Mucosa of rectum (tissue), 2 donors: ENCODE measurements at regions not wholly inside any gene's neighbourhood (a gene's known extent, or its start where the extent isn't known, plus 50 kb on each side); places are given as distances from the start of the nearest gene placed in this dataset.
"Not testable (repeated sequence)": the region's sequence is repeated elsewhere in the genome, so short reads cannot be mapped to it uniquely, and the experiment has no call there.

Experiments used
- H3K27ac ChIP-seq, 2 donors: one replicate each; pipeline ENCODE4 v1.7.0; 2013; ENCODE audit warnings: inconsistent platforms in 2 of 2, low read depth in 2 of 2, low read length in 2 of 2
- H3K27me3 ChIP-seq, 2 donors: one replicate each; pipeline ENCODE4 v1.7.0; 2013; ENCODE audit warnings: low read length in 2 of 2; ENCODE audit not compliant: control insufficient read depth in 2 of 2, insufficient read depth in 2 of 2
- H3K36me3 ChIP-seq, 2 donors: one replicate each; pipeline ENCODE4 v1.7.0; 2013; ENCODE audit warnings: low read length in 2 of 2; ENCODE audit not compliant: control insufficient read depth in 2 of 2, insufficient read depth in 2 of 2
- H3K4me1 ChIP-seq, 2 donors: one replicate each; pipeline ENCODE4 v1.7.0; 2013; ENCODE audit warnings: low read length in 2 of 2, mild to moderate bottlenecking in 1 of 2; ENCODE audit not compliant: control insufficient read depth in 2 of 2, insufficient read depth in 2 of 2
- H3K4me3 ChIP-seq, 2 donors: one replicate each; pipeline ENCODE4 v1.7.0; 2013; ENCODE audit warnings: low read length in 2 of 2
- H3K9ac ChIP-seq, 2 donors: one replicate each; pipeline ENCODE4 v1.7.0; 2013; ENCODE audit warnings: low read length in 2 of 2, low read depth in 1 of 2, mild to moderate bottlenecking in 1 of 2
- H3K9me3 ChIP-seq, 2 donors: one replicate each; pipeline ENCODE4 v1.7.0; 2013; ENCODE audit warnings: low read length in 2 of 2; ENCODE audit not compliant: control insufficient read depth in 2 of 2
- donor health status: healthy.
- donor health status: Normal muscosa, but diverticular disease.

DNA sequence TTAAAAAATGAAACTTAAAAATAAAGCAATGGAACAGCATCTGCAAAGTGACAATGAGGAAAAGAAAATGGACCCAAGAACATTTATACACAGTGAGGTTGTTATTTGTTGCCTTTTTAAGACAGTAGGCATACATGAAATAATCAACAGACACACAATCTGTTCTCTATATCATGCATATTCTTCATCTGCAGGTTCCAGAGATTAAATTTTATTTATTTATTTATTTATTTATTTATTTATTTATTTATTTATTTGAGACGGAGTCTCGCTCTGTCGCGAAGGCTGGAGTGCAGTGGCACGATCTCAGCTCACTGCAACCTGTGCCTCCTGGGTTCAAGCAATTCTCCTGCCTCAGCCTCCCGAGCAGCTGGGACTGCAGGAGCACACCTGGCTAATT lies 114.4 kb upstream of the ATP2B1 start:
- H3K27ac ChIP-seq, H3K36me3 ChIP-seq, H3K27me3 ChIP-seq, H3K4me1 ChIP-seq, H3K4me3 ChIP-seq, H3K9ac ChIP-seq, H3K9me3 ChIP-seq: not testable (repeated sequence)

DNA sequence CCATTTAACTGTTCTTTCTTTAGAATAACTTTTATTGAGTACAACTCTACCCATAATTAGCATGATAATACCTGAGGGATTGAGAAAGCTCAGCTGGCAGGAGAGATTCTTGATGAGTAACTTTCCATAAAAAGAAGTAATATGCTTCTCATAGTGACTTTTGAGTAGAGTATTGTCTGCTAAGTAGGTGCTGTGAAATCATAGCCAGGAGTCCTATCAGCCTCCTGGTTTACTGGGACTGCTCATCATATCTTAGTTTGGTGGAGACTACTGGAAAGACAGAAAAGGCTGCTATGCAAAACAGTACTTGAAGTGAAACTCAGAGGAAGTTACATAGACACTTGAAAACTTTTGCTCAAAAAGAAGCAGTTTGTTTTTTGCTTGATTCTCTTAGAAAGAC lies 113.3 kb upstream of the ATP2B1 start:
- no peak overlapping the region for H3K27ac ChIP-seq
- H3K4me1 ChIP-seq: no peaks in the 10 kb centered on the region
- H3K4me3 ChIP-seq: no peak overlapping the region
- H3K27me3 ChIP-seq: no peaks in the 10 kb centered on the region
- H3K36me3 ChIP-seq: no peaks in the 10 kb centered on the region
- H3K9ac ChIP-seq: no peak overlapping the region
- no peaks in the 10 kb centered on the region for H3K9me3 ChIP-seq

DNA sequence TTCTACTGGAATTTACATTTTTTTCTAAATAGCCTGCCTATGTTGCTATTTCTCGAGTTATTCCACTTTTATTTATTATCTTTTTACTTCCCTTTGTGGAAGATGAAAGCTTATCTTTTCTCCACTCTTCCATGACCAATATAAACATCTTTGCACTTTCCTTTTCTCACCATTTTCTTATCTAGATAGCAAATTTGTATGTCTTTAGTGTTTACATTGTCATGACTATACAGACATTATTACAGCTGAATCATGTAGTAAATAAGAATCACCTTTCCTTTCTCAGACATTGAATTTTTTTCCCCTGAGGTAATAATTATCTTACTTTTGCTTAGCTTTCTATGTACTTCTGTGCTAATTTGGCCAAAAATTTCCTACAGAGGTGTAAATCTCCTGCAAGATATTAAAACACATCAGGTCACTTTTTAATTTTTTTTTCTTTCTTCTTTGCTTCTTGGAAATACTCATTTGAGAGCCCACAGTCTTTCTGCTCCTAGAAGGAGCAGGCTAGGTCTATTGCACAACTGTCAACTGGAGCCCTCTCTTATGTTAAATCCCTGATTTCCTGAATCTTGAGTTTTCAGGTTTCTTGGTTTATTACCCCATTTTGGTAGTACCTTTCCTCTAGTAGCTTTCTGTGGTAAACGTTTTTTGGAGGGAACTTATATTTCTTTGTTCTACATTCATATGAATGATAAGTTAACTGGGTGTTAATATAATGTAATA lies 109.0 kb upstream of the ATP2B1 start:
- Histone ChIP-seq H3K36me3 (no peaks in the 10 kb centered on the region), H3K4me1 (no peaks in the 10 kb centered on the region), H3K9me3 (no peaks in the 10 kb centered on the region), H3K27me3 (no peaks in the 10 kb centered on the region), H3K9ac (no peak overlapping the region), H3K27ac (no peak overlapping the region), H3K4me3 (no peak overlapping the region)

DNA sequence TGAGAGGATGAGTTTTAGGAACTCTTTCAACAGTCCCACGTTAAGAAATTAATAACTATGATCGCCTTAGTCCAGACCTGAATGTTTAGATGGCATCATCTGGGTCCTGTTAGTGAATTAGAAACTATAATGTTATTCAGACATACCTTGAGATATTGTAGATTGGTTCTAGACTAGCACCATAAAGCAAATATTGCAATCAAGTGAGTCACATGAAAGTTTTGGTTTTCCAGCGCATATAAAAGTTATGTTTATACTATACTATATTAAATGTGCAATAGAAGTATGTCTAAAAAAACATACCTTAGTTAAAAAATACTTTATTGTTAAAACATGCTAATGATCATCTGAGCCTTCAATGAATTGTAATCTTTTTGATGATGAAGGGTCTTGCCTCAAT lies 106.6 kb upstream of the ATP2B1 start:
- no peaks in the 10 kb centered on the region for H3K27me3 ChIP-seq
- no peak overlapping the region for H3K27ac ChIP-seq
- H3K4me1 ChIP-seq: no peaks in the 10 kb centered on the region
- no peak overlapping the region for H3K9ac ChIP-seq
- no peaks in the 10 kb centered on the region for H3K36me3 ChIP-seq
- H3K9me3 ChIP-seq: no peaks in the 10 kb centered on the region
- no peak overlapping the region for H3K4me3 ChIP-seq

DNA sequence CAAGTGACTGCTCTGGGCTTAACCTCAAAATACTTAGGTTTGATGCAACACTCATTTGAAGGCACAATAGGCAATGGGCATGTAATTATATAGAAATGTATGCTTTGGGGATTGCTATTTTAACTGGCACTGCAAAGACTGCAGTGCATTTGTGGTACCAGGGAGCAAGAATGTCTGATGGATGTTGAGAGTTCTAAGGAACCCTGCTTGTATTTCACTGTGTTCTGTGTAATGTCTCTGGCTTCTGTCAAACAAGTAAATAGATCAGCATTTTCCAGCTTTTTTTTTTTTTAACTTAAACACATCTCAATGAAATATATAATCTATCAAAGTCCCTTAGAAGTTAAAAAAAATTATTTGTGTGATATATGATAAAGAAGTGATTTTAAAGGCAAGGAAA lies 94.8 kb upstream of the ATP2B1 start:
- no peaks in the 10 kb centered on the region for H3K27me3 ChIP-seq
- H3K9me3 ChIP-seq: no peaks in the 10 kb centered on the region
- no peaks in the 10 kb centered on the region for H3K4me1 ChIP-seq
- no peak overlapping the region for H3K27ac ChIP-seq
- no peak overlapping the region for H3K4me3 ChIP-seq
- no peak overlapping the region for H3K9ac ChIP-seq
- no peaks in the 10 kb centered on the region for H3K36me3 ChIP-seq

DNA sequence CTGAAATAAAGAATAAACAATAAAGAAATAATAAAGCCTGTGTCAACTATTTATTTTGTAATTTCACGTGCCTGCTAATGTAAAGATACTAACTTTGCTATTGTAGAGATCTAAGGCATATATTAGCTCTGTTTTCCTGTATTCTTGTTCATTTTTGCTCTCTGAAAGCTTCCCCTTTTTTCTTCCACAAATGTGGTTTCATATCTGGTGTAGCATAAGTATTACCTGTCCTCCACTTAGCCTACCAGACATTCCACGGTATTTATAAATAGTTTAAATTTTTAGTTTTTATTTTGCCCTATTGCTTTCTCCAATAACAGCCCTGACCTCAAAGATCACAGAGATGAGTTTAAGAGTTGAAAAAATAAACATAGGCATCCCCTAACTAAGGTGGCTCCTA lies 92.6 kb upstream of the ATP2B1 start:
- Histone ChIP-seq H3K36me3 (no peaks in the 10 kb centered on the region), H3K4me3 (no peak overlapping the region), H3K27ac (no peak overlapping the region), H3K9me3 (no peaks in the 10 kb centered on the region), H3K27me3 (no peaks in the 10 kb centered on the region), H3K4me1 (no peaks in the 10 kb centered on the region), H3K9ac (no peak overlapping the region)

DNA sequence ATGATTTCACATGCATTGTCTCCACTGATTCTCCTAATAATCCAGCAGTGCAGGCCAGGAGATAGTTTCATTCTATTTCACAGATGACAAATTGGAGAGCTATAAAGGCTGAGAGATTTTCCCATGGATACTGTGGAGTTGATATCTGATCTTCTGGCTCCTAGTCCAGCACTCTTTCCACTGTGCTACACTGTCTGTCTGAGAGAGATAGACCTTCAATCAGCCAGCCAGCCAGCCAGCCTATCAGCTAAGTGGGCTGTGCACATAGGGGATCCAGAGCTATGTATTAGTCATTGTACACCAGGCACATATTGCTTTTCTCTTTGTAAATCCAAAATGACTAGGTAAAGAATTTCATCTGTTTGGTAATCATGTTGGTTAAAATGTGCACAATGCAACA lies 91.8 kb upstream of the ATP2B1 start:
- no peak overlapping the region for H3K27ac ChIP-seq
- H3K4me3 ChIP-seq: no peak overlapping the region
- no peaks in the 10 kb centered on the region for H3K9me3 ChIP-seq
- no peaks in the 10 kb centered on the region for H3K36me3 ChIP-seq
- no peaks in the 10 kb centered on the region for H3K4me1 ChIP-seq
- H3K27me3 ChIP-seq: no peaks in the 10 kb centered on the region
- H3K9ac ChIP-seq: no peak overlapping the region

DNA sequence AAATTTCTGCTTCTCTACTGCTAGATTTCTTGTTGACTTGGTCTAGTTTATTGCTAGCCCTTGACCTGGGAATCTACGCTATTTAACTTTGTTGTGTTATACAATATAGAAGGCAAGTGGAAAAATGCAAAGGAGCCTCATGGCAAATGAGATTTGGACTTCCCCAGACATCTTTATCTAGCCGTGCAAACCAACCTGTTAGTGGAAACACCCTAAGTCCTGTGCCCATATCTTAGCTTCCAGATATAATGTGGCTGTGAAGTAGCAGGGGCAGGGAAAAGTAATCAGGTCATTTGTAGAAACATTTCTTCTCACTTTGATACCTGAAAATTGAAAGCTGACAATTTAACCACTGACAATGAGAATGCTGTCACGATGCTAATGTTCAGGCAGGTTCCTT lies 90.7 kb upstream of the ATP2B1 start:
- Histone ChIP-seq H3K4me1 (no peaks in the 10 kb centered on the region), H3K27ac (no peak overlapping the region)

DNA sequence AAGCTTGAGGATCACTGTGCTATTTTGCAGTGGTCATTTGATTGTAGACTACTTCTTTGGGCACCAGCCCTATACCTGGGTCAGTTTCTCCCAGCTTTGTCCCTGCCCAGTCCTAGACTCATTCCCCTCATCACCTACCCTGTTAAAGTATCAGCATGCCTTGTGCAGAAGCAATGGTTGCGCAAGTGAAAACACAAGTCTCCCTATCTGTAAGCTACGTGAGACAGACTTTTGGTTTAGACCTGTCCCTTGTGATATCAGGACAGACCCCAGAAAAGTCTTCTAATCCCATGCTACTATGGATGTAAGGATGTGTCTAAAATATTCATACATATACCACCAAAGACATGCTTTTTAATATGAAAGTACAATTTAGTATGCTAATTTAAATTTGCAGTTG lies 88.8 kb upstream of the ATP2B1 start:
- H3K27ac ChIP-seq: no peak overlapping the region
- H3K4me3 ChIP-seq: no peak overlapping the region
- H3K4me1 ChIP-seq: no peaks in the 10 kb centered on the region
- no peaks in the 10 kb centered on the region for H3K9me3 ChIP-seq
- H3K27me3 ChIP-seq: no peaks in the 10 kb centered on the region
- no peaks in the 10 kb centered on the region for H3K36me3 ChIP-seq
- H3K9ac ChIP-seq: no peak overlapping the region

More for the DNA sequence above, 90.7 kb upstream of the ATP2B1 start:
- no peaks in the 10 kb centered on the region for H3K9me3 ChIP-seq
- H3K27me3 ChIP-seq: no peaks in the 10 kb centered on the region
- H3K4me3 ChIP-seq: no peak overlapping the region
- H3K9ac ChIP-seq: no peak overlapping the region
- no peaks in the 10 kb centered on the region for H3K36me3 ChIP-seq

DNA sequence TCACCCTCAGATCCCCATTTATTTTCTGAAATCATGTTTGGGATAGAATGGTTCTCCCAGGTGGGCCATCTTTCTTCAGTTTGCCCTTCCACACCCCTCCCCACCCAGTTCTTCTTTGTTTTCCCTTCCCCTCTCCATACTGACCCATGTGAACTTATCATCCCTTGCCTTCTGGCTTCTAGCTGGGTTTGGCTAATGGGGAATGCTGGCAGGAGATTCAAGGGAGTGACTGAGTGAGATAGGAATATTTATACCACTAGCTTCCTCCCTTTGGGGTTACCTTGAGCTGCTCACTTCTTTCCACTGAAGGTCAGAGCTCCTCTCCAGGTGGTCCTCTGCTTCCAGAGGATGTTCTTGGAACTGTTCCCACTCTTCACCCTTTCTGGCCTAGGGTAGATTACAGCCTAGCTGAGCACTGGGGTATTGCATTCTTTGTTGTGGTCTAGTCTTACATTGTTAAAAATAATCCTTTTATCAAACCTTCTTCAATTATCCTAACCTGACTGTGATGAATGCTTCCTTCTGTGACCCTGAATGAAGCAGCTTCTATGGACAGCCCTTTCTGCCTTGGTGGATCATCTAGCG lies 88.3 kb upstream of the ATP2B1 start:
- Histone ChIP-seq H3K4me3 (no peak overlapping the region), H3K9me3 (no peaks in the 10 kb centered on the region), H3K27ac (no peak overlapping the region), H3K9ac (no peak overlapping the region), H3K36me3 (no peaks in the 10 kb centered on the region), H3K4me1 (no peaks in the 10 kb centered on the region), H3K27me3 (no peaks in the 10 kb centered on the region)
